Mucosa of descending colon (tissue), 3 donors: ENCODE measurements at regions not wholly inside any gene's neighbourhood (a gene's known extent, or its start where the extent isn't known, plus 50 kb on each side); places are given as distances from the start of the nearest gene placed in this dataset.

Experiments
- ATAC-seq: fragments of 200-7000 bp; cut with Tn5 transposase; one replicate; pipeline ENCODE4 v1.9.1; 2020; ENCODE audit warnings: mild to moderate bottlenecking, moderate library complexity
- DNase-seq, 3 donors: peaks; one replicate each; pipeline ENCODE4 v3.0.0-alpha.2; 2020
- H3K36me3 ChIP-seq: fragments of 200-600 bp; one replicate; pipeline ENCODE4 v1.8.0; 2021; ENCODE audit warnings: low read depth, mild to moderate bottlenecking
- H3K4me1 ChIP-seq: fragments of 200-600 bp; one replicate; pipeline ENCODE4 v1.8.0; 2021; ENCODE audit warnings: low read depth, mild to moderate bottlenecking
- H3K4me3 ChIP-seq: fragments of 200-600 bp; one replicate; pipeline ENCODE4 v1.8.0; 2021; ENCODE audit warnings: mild to moderate bottlenecking
- H3K9me3 ChIP-seq: fragments of 200-600 bp; one replicate; pipeline ENCODE4 v1.8.0; 2021; ENCODE audit warnings: mild to moderate bottlenecking
- CTCF ChIP-seq: fragments of 200-600 bp; IDR thresholded peaks from one replicate; pipeline ENCODE4 v1.8.0; 2022; ENCODE audit warnings: antibody characterized with exemption, mild to moderate bottlenecking
- intact Hi-C, 2 donors: fragments of 100-400 bp; cut with DNase I in 1 of 2; cut with micrococcal nuclease in 1 of 2; formaldehyde crosslinking; loops; one replicate each; pipeline versions ENCODE4 v1.11.0 to v1.11.1; 2022; cut with DNase I, micrococcal nuclease
- donor health status: DM: no; HTN: no; CAD: no; lungs with moderate emphysema.
- donor health status: DM: no; HTN: no; CAD: no.
- donor health status: DM: no; HTN: yes; CAD: no.

GRCh38 chr5:133708331-133708850 is 96.0 kb upstream of the FSTL4 start:
- H3K36me3 ChIP-seq, result no peaks in the 10 kb centered on the region
- ATAC-seq, result no peak
- no peaks in the 10 kb centered on the region for H3K9me3 ChIP-seq
- no peak for DNase-seq
- intact Hi-C loops, result no loop called here
- no peak overlapping the region for H3K4me3 ChIP-seq
- no peak for TF ChIP-seq CTCF
- no peaks in the 10 kb centered on the region for H3K4me1 ChIP-seq

GRCh38 chr5:133707629-133708028 is 95.3 kb upstream of the FSTL4 start:
- TF ChIP-seq CTCF, result no peak
- DNase-seq (no peak), ATAC-seq (no peak)
- intact Hi-C loops, result no loop called here
- H3K4me1 ChIP-seq, result no peaks in the 10 kb centered on the region
- H3K9me3 ChIP-seq, result no peaks in the 10 kb centered on the region
- no peak overlapping the region for H3K4me3 ChIP-seq
- no peaks in the 10 kb centered on the region for H3K36me3 ChIP-seq

GRCh38 chr5:133706506-133707430 is 94.4 kb upstream of the FSTL4 start:
- DNase-seq, result no peak
- intact Hi-C loops, result no loop called here
- Histone ChIP-seq H3K9me3 (no peaks in the 10 kb centered on the region), H3K36me3 (no peaks in the 10 kb centered on the region), H3K4me3 (no peak overlapping the region), H3K4me1 (no peaks in the 10 kb centered on the region)
- no peak for ATAC-seq
- TF ChIP-seq CTCF, result no peak

GRCh38 chr5:133705331-133705730 is 93.0 kb upstream of the FSTL4 start:
- intact Hi-C loops, result no loop called here
- ATAC-seq, result no peak
- Histone ChIP-seq H3K4me3 (no peak overlapping the region), H3K4me1 (no peaks in the 10 kb centered on the region), H3K36me3 (no peaks in the 10 kb centered on the region), H3K9me3 (no peaks in the 10 kb centered on the region)
- no peak for DNase-seq
- TF ChIP-seq CTCF, result no peak

GRCh38 chr5:133704411-133704810 is 92.1 kb upstream of the FSTL4 start:
- H3K4me3 ChIP-seq, result no peak overlapping the region
- intact Hi-C loops, result no loop called here
- ATAC-seq (no peak), DNase-seq (no peak)
- no peaks in the 10 kb centered on the region for H3K36me3 ChIP-seq
- no peaks in the 10 kb centered on the region for H3K9me3 ChIP-seq
- TF ChIP-seq CTCF, result no peak
- no peaks in the 10 kb centered on the region for H3K4me1 ChIP-seq
